Right lobe of liver (tissue), 4 donors: ENCODE measurements at regions not wholly inside any gene's neighbourhood (a gene's known extent, or its start where the extent isn't known, plus 50 kb on each side); places are given as distances from the start of the nearest gene placed in this dataset.

Source experiments
- CTCF ChIP-seq, 4 donors: fragments of 200-600 bp in 3 of 4; fragments of 450-650 bp in 1 of 4; IDR thresholded peaks; one replicate each; pipeline versions ENCODE4 v1.5.1 to v1.8.0; 2016 to 2022; ENCODE audit warnings: antibody characterized with exemption in 4 of 4, mild to moderate bottlenecking in 2 of 4
- POLR2A ChIP-seq: fragments of 450-650 bp; IDR thresholded peaks from one replicate; pipeline ENCODE4 v1.6.1; 2017; ENCODE audit warnings: antibody characterized with exemption, mild to moderate bottlenecking
- donor health status: DM: no; HTN: no; CAD: no.
- donor health status: DM: no; HTN: no; CAD: no.
- donor health status: DM: no; HTN: yes; CAD: no.

DNA sequence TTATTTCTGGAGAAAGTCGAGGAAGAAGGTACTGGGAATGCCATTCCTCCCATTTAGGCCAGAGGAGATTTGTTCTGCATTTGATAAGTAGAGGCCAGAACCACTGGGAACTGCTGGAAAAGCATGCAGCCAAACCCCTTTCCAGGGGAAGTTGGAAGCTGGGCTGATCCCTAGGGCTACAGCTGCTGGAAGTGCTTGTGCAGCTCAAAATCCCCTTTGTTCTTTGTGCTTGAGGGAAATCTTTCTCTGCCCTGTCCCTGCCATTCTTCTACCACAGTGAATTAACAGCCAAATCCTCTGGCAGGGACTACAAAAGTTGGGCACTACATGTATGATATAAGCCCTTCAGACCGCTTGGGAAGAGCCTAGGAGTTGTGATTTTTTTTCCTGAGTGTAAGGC lies 734.1 kb downstream of the LRRIQ3 start:
- TF ChIP-seq CTCF (IDR thresholded peaks at IDR 0.05), result no peak
- no peak for TF ChIP-seq POLR2A
